K562 (cell line): ENCODE measurements at regions not wholly inside any gene's neighbourhood (a gene's known extent, or its start where the extent isn't known, plus 50 kb on each side); places are given as distances from the start of the nearest gene placed in this dataset.

Experiments
- ATAC-seq: fragments of 200-7000 bp; cut with Tn5 transposase; 3 replicates; pipeline ENCODE4 v1.9.1; 2020; ENCODE audit warnings: moderate library complexity
- BruUV-seq: library from RNA; stranded (reverse); fragments of 400-500 nt; replicated peaks from 2 replicates; lab custom pipeline; 2021; lab: Mats Ljungman, UMichigan
- CTCF ChIA-PET: fragments of 300-600 bp; formaldehyde crosslinking; extraction: SDS; loops from one replicate; lab custom pipeline; 2021; ENCODE audit warnings: low intra/inter-chr PET ratio; lab: Yijun Ruan, JAX
- POLR2A ChIA-PET: fragments of 300-600, 350-650 bp; sonication (Branson Sonifier 250); formaldehyde crosslinking; extraction: SDS; loops from one replicate; lab custom pipeline; 2021; ENCODE audit warnings: antibody characterized with exemption, inconsistent platforms; lab: Yijun Ruan, JAX
- DNase-seq, 4 experiments: peaks; one replicate each; pipeline versions ENCODE4 v3.0.0 to v3.0.0-alpha.2; 2011 to 2018; ENCODE audit warnings: low spot score in 3 of 4, mixed read lengths in 3 of 4; ENCODE audit errors: extremely low read depth in 1 of 4
- FAIRE-seq: peaks from 2 replicates; lab custom pipeline; 2011; peaks lifted over from hg19 to GRCh38; lab: Jason Lieb, UNC
- H2AFZ ChIP-seq: 2 replicates; pipeline ENCODE4 v1.6.0; 2011; ENCODE audit warnings: low read depth, low read length, control low read depth, inconsistent platforms
- H3K27ac ChIP-seq: fragments of 200-600 bp; 3 replicates; pipeline ENCODE4 v1.8.0; 2011; ENCODE audit warnings: low read depth, mild to moderate bottlenecking, control low read depth, inconsistent platforms, low read length, moderate library complexity, mixed read lengths; ENCODE audit errors: extremely low read depth
- H3K27me3 ChIP-seq, 2 experiments: fragments of 300-600 bp in 1 of 2; 2 replicates in 1 of 2; 3 replicates in 1 of 2; pipeline versions ENCODE4 v1.6.0 to v1.8.0; 2011; ENCODE audit warnings: inconsistent platforms in 2 of 2, low read length in 2 of 2, mild to moderate bottlenecking in 1 of 2, mixed read lengths in 1 of 2, moderate library complexity in 1 of 2; ENCODE audit not compliant: control insufficient read depth in 2 of 2, insufficient read depth in 2 of 2
- H3K36me3 ChIP-seq: fragments of 300-600 bp; 3 replicates; pipeline ENCODE4 v1.8.0; 2011; ENCODE audit warnings: mild to moderate bottlenecking, low read length, inconsistent platforms; ENCODE audit not compliant: control insufficient read depth, insufficient read depth
- H3K4me1 ChIP-seq, 2 experiments: fragments of 200-600 bp in 1 of 2; replicated peaks in 1 of 2; 2 replicates in 1 of 2; 3 replicates in 1 of 2; pipeline versions ENCODE4 v1.5.1 to v1.8.0; 2011; ENCODE audit warnings: inconsistent platforms in 2 of 2, low read length in 2 of 2, mild to moderate bottlenecking in 1 of 2, mixed read lengths in 1 of 2, moderate library complexity in 1 of 2; ENCODE audit not compliant: control insufficient read depth in 2 of 2, insufficient read depth in 2 of 2
- H3K4me2 ChIP-seq: 2 replicates; pipeline ENCODE4 v1.6.1; 2011; ENCODE audit warnings: low read length, control low read depth, inconsistent platforms, mixed read lengths; ENCODE audit not compliant: insufficient read depth
- H3K4me3 ChIP-seq: fragments of 200-600 bp; sonication (generic), shearing (Covaris generic); 2 replicates; pipeline ENCODE4 v1.5.1; 2016; ENCODE audit warnings: control low read depth, inconsistent platforms
- H3K79me2 ChIP-seq: fragments of 200-600 bp; 3 replicates; pipeline ENCODE4 v1.8.0; 2011; ENCODE audit warnings: low read length, inconsistent platforms; ENCODE audit not compliant: control insufficient read depth, insufficient read depth
- H3K9ac ChIP-seq, 2 experiments: 2 replicates each; pipeline versions ENCODE4 v1.6.0 to v1.6.1; 2011; ENCODE audit warnings: low read depth in 2 of 2, low read length in 2 of 2, control low read depth in 1 of 2, inconsistent platforms in 1 of 2, mild to moderate bottlenecking in 1 of 2, mixed read lengths in 1 of 2; ENCODE audit not compliant: insufficient read depth in 1 of 2
- H3K9me1 ChIP-seq: one replicate; pipeline ENCODE4 v1.6.0; 2011; ENCODE audit warnings: inconsistent platforms, mild to moderate bottlenecking, low read length, moderate library complexity; ENCODE audit not compliant: control insufficient read depth, insufficient read depth
- H3K9me3 ChIP-seq: replicated peaks from 2 replicates; pipeline ENCODE4 v1.5.1; 2011; ENCODE audit warnings: low read depth, low read length, inconsistent platforms; ENCODE audit not compliant: control insufficient read depth, insufficient read depth
- H4K20me1 ChIP-seq: replicated peaks from 2 replicates; pipeline ENCODE4 v1.6.1; 2011; ENCODE audit warnings: low read length, inconsistent platforms, mixed read lengths; ENCODE audit not compliant: control insufficient read depth, insufficient read depth
- KLF10 ChIP-seq: fragments of 250-450 bp; sonication (Bioruptor Pico); IDR thresholded peaks from 2 replicates; pipeline ENCODE4 v1.6.1; 2021; ENCODE audit warnings: matching md5 sums
- MCM2 ChIP-seq: fragments of 450-650 bp; IDR thresholded peaks from 2 replicates; pipeline ENCODE4 v1.6.1; 2017; ENCODE audit warnings: low read depth, mild to moderate bottlenecking
- NFATC3 ChIP-seq: fragments of 450-650 bp; IDR thresholded peaks from 2 replicates; pipeline ENCODE4 v1.6.1; 2017; ENCODE audit warnings: mild to moderate bottlenecking
- NFIC ChIP-seq: fragments of 450-650 bp; IDR thresholded peaks from 2 replicates; pipeline ENCODE4 v1.6.1; 2017; ENCODE audit warnings: mild to moderate bottlenecking, inconsistent platforms
- PRMT5 ChIP-seq: sonication (generic); formaldehyde crosslinking; IDR thresholded peaks from 2 replicates; pipeline ENCODE4 v1.5.0; 2020; ENCODE audit warnings: missing genetic modification reagents
- RBFOX2 ChIP-seq: fragments of 200-400 bp; formaldehyde crosslinking; IDR thresholded peaks from 2 replicates; pipeline ENCODE4 v1.6.1; 2017; ENCODE audit warnings: low read depth, mild to moderate bottlenecking, low read length, moderate library complexity
- RBM22 ChIP-seq: fragments of 200-400 bp; formaldehyde crosslinking; IDR thresholded peaks from 2 replicates; pipeline ENCODE4 v1.6.1; 2018; ENCODE audit warnings: low read length, low read depth; ENCODE audit not compliant: poor library complexity, severe bottlenecking
- SETDB1 ChIP-seq: IDR thresholded peaks from one replicate; pipeline ENCODE4 v1.6.1; 2012; ENCODE audit warnings: low read length, control low read depth, inconsistent platforms
- SMAD4 ChIP-seq: fragments of 250-450 bp; sonication (Bioruptor Pico); conservative IDR thresholded peaks from 2 replicates; pipeline ENCODE4 v1.8.0; 2021; ENCODE audit warnings: inconsistent platforms, mild to moderate bottlenecking, moderate library complexity
- ZNF184 ChIP-seq: sonication (generic); formaldehyde crosslinking; IDR thresholded peaks from 2 replicates; pipeline ENCODE4 v1.5.0; 2020; ENCODE audit warnings: missing genetic modification reagents
- ZNF212 ChIP-seq: fragments of 450-650 bp; formaldehyde crosslinking; IDR thresholded peaks from 2 replicates; pipeline ENCODE4 v1.4.0; 2020; ENCODE audit warnings: mild to moderate bottlenecking
- ZNF644 ChIP-seq: fragments of 200-800 bp; sonication (Bioruptor generic); IDR thresholded peaks from 2 replicates; pipeline ENCODE4 v1.6.1; 2016; ENCODE audit warnings: low read depth, missing genetic modification characterization, missing compliant biosample characterization
- ZNF668 ChIP-seq: fragments of 250-450 bp; sonication (Bioruptor Pico); IDR thresholded peaks from 2 replicates; pipeline ENCODE4 v1.8.0; 2022; ENCODE audit warnings: mild to moderate bottlenecking, inconsistent platforms
- WGBS: fragments of 100-300 bp; shearing (Covaris generic); methylation state at CpG from one replicate; pipeline ENCODE4 v1.1.6; 2016; ENCODE audit warnings: low coverage, mixed read lengths; ENCODE audit not compliant: insufficient coverage; ENCODE audit errors: missing lambda C conversion rate; 5-methylcytosine and 5-hydroxymethylcytosine counted together
- in situ Hi-C: fragments of 300-500 bp; cut with MboI; formaldehyde crosslinking; loops from 4 replicates; pipeline ENCODE4 v1.15.0; 2018; ENCODE audit warnings: inconsistent platforms, mixed read lengths
- intact Hi-C: fragments of 100-400 bp; cut with micrococcal nuclease; formaldehyde crosslinking; loops from 2 replicates; pipeline ENCODE4 v1.14.2; 2022
- TF ChIP-seq, protein P1 (sequence below): fragments of 250-450 bp; sonication (Bioruptor Pico); IDR thresholded peaks from 2 replicates; pipeline ENCODE4 v1.6.1; 2021; ENCODE audit warnings: mild to moderate bottlenecking
- TF ChIP-seq, protein P2 (sequence below): fragments of 250-450 bp; sonication (Bioruptor Pico); IDR thresholded peaks from 2 replicates; pipeline ENCODE4 v1.8.0; 2021; ENCODE audit warnings: moderate library complexity, mild to moderate bottlenecking, inconsistent platforms
- TF ChIP-seq, protein P3 (sequence below): fragments of 250-450 bp; sonication (Bioruptor Pico); IDR thresholded peaks from 2 replicates; pipeline ENCODE4 v1.5.0; 2021
- TF ChIP-seq, protein P4 (sequence below): fragments of 450-650 bp; formaldehyde crosslinking; IDR thresholded peaks from 2 replicates; pipeline ENCODE4 v1.4.0; 2022; ENCODE audit warnings: mild to moderate bottlenecking, moderate library complexity
- TF ChIP-seq, protein P5 (sequence below): sonication (generic); formaldehyde crosslinking; IDR thresholded peaks from 2 replicates; pipeline ENCODE4 v1.8.1; 2023; ENCODE audit warnings: mild to moderate bottlenecking, missing genetic modification reagents, moderate library complexity

DNA sequence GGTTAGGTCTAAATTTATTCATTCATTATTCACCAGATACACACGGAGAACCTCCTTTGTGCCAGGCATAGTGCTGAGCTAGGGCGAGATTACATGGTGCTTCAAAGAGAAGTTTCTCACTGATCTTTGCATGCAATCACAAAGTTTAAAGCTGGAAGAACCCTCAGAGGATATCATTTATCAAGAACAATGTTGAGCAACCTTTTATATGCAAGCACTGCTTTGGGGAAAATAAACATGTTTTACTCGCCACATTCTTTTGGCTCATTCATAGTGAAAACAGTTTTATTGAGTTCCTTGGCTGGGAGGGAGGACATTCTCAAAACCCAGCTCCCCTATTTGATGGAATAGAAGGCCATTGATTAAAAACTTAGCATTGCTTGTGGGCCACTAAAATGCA lies 49.8 kb upstream of the XYLT1 start:
- no peak for FAIRE-seq
- Histone ChIP-seq H3K4me2 (no peak overlapping the region), H3K27ac (no peak overlapping the region), H3K4me1 (no peaks in the 10 kb centered on the region), H3K4me3 (no peak overlapping the region), H3K36me3 (no peaks in the 10 kb centered on the region), H3K79me2 (no peaks in the 10 kb centered on the region), H3K9me3 (no peaks in the 10 kb centered on the region), H2AFZ (no peak overlapping the region), H3K9me1 (no peaks in the 10 kb centered on the region), H3K9ac (no peak overlapping the region), H3K27me3 (peaks cover 0 to 2% of the 10 kb centered on the region in 2 experiments; a peak in 1 of 5 replicates), H4K20me1 (no peaks in the 10 kb centered on the region)
- intact Hi-C loops (no loop called here), in situ Hi-C loops (no loop called here)
- 0% methylated on average over 3 of the region's 3 CpGs for WGBS
- CTCF ChIA-PET: no interaction called here
- POLR2A ChIA-PET: no interaction called here
- TF ChIP-seq RBM22 (no peak), ZNF668 (CRISPR knock-in tag) (no peak), SETDB1 (no peak), SMAD4 (CRISPR knock-in tag) (no peak), KLF10 (CRISPR knock-in tag) (no peak), ZNF644 (tag) (no peak), ZNF212 (CRISPR knock-in tag) (no peak), NFIC (no peak), NFATC3 (no peak), PRMT5 (CRISPR knock-in tag) (no peak), ZNF184 (CRISPR knock-in tag) (no peak), RBFOX2 (no peak), MCM2 (no peak)
- TF ChIP-seq, protein P1, sequence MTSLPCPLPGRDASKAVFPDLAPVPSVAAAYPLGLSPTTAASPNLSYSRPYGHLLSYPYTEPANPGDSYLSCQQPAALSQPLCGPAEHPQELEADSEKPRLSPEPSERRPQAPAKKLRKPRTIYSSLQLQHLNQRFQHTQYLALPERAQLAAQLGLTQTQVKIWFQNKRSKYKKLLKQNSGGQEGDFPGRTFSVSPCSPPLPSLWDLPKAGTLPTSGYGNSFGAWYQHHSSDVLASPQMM (CRISPR knock-in tag): no peak
- TF ChIP-seq, protein P2, sequence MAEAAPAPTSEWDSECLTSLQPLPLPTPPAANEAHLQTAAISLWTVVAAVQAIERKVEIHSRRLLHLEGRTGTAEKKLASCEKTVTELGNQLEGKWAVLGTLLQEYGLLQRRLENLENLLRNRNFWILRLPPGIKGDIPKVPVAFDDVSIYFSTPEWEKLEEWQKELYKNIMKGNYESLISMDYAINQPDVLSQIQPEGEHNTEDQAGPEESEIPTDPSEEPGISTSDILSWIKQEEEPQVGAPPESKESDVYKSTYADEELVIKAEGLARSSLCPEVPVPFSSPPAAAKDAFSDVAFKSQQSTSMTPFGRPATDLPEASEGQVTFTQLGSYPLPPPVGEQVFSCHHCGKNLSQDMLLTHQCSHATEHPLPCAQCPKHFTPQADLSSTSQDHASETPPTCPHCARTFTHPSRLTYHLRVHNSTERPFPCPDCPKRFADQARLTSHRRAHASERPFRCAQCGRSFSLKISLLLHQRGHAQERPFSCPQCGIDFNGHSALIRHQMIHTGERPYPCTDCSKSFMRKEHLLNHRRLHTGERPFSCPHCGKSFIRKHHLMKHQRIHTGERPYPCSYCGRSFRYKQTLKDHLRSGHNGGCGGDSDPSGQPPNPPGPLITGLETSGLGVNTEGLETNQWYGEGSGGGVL (CRISPR knock-in tag): no peak
- TF ChIP-seq, protein P3, sequence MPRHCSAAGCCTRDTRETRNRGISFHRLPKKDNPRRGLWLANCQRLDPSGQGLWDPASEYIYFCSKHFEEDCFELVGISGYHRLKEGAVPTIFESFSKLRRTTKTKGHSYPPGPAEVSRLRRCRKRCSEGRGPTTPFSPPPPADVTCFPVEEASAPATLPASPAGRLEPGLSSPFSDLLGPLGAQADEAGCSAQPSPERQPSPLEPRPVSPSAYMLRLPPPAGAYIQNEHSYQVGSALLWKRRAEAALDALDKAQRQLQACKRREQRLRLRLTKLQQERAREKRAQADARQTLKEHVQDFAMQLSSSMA: no peak
- TF ChIP-seq, protein P4, sequence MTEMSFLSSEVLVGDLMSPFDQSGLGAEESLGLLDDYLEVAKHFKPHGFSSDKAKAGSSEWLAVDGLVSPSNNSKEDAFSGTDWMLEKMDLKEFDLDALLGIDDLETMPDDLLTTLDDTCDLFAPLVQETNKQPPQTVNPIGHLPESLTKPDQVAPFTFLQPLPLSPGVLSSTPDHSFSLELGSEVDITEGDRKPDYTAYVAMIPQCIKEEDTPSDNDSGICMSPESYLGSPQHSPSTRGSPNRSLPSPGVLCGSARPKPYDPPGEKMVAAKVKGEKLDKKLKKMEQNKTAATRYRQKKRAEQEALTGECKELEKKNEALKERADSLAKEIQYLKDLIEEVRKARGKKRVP (CRISPR knock-in tag): no peak
- TF ChIP-seq, protein P5, sequence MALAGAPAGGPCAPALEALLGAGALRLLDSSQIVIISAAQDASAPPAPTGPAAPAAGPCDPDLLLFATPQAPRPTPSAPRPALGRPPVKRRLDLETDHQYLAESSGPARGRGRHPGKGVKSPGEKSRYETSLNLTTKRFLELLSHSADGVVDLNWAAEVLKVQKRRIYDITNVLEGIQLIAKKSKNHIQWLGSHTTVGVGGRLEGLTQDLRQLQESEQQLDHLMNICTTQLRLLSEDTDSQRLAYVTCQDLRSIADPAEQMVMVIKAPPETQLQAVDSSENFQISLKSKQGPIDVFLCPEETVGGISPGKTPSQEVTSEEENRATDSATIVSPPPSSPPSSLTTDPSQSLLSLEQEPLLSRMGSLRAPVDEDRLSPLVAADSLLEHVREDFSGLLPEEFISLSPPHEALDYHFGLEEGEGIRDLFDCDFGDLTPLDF (CRISPR knock-in tag): no peak
- no peak for DNase-seq
- ATAC-seq: no peak
- BruUV-seq: no TSS peak
